NCI-H1436 treated with DMSO at 0.1 percent for 48 hours (cell line): ENCODE measurements at regions not wholly inside any gene's neighbourhood (a gene's known extent, or its start where the extent isn't known, plus 50 kb on each side); places are given as distances from the start of the nearest gene placed in this dataset.
"Not testable (repeated sequence)": the region's sequence is repeated elsewhere in the genome, so short reads cannot be mapped to it uniquely, and the experiment has no call there.

Experiments used
- DNase-seq: peaks from one replicate; lab custom pipeline; 2025; lab: John Stamatoyannopoulos, UW

- DNase-seq: no peak
Observed at GRCh38 chr6:10343320-10343719, 71.6 kb downstream of the TFAP2A start.

GRCh38 chr6:10341605-10342004, 73.3 kb downstream of the TFAP2A start:
- DNase-seq: no peak

GRCh38 chr6:10338151-10338550, 76.7 kb downstream of the TFAP2A start:
- no peak for DNase-seq

- DNase-seq: not testable (repeated sequence)
Observed at GRCh38 chr6:10337376-10337775, 77.5 kb downstream of the TFAP2A start.

GRCh38 chr6:10332111-10332510, 82.8 kb downstream of the TFAP2A start:
- DNase-seq: no peak

- DNase-seq: no peak
Observed at GRCh38 chr6:10331334-10331968, 83.4 kb downstream of the TFAP2A start.

GRCh38 chr6:10330515-10330914, 84.4 kb downstream of the TFAP2A start:
- DNase-seq: no peak

GRCh38 chr6:10323018-10323417, 91.9 kb downstream of the TFAP2A start:
- DNase-seq: no peak

GRCh38 chr6:10320291-10320690, 94.6 kb downstream of the TFAP2A start:
- no peak for DNase-seq

GRCh38 chr6:10316373-10316721, 98.5 kb downstream of the TFAP2A start:
- DNase-seq: no peak

- DNase-seq: no peak
Observed at GRCh38 chr6:10315658-10316372, 99.1 kb downstream of the TFAP2A start.

- no peak for DNase-seq
Observed at GRCh38 chr6:10315034-10315433, 99.8 kb downstream of the TFAP2A start.

GRCh38 chr6:10314163-10314955, 100.5 kb downstream of the TFAP2A start:
- DNase-seq: no peak

- DNase-seq: no peak
Observed at GRCh38 chr6:10313799-10314162, 101.1 kb downstream of the TFAP2A start.

- DNase-seq: no peak
Observed at GRCh38 chr6:10312445-10312844, 102.4 kb downstream of the TFAP2A start.

- not testable (repeated sequence) for DNase-seq
Observed at GRCh38 chr6:10311546-10312405, 103.1 kb downstream of the TFAP2A start.

GRCh38 chr6:10310826-10311225, 104.0 kb downstream of the TFAP2A start:
- peak; percentile 76 for DNase-seq

GRCh38 chr6:10310330-10310653, 104.6 kb downstream of the TFAP2A start:
- DNase-seq: no peak

- DNase-seq: no peak
Observed at GRCh38 chr6:10309457-10310329, 105.2 kb downstream of the TFAP2A start.

- no peak for DNase-seq
Observed at GRCh38 chr6:10307476-10307875, 107.4 kb downstream of the TFAP2A start.

GRCh38 chr6:10307028-10307427, 107.8 kb downstream of the TFAP2A start:
- no peak for DNase-seq
